ENCODE measurements at regions not wholly inside any gene's neighbourhood (a gene's known extent, or its start where the extent isn't known, plus 50 kb on each side); places are given as distances from the start of the nearest gene placed in this dataset.

GRCh38 chr12:98410356-98410755 is 105.0 kb upstream of the TMPO start:
- H3K9me3 ChIP-seq (ENCODE audit: low read depth), result no peaks in the 10 kb centered on the region
- Mint-ChIP-seq H3K27me3 (ENCODE audit: insufficient read depth, low read depth) (peaks cover 11% of the 10 kb centered on the region), H3K9me3 (peaks cover 21% of the 10 kb centered on the region), H3K4me3 (no peak overlapping the region), H3K27ac (no peak overlapping the region), H3K36me3 (no peaks in the 10 kb centered on the region), H3K4me1 (peaks cover 9% of the 10 kb centered on the region)
- DNase-seq (ENCODE audit: low spot score), result no peak
- H3K4me1 ChIP-seq, result no peaks in the 10 kb centered on the region
- H2AFZ ChIP-seq (replicated peaks), result no peak overlapping the region
- H3K4me3 ChIP-seq, result no peak overlapping the region
- H4K20me1 ChIP-seq (ENCODE audit: low read depth), result no peaks in the 10 kb centered on the region
- H3K9ac ChIP-seq, result no peak overlapping the region
- TF ChIP-seq EZH2 (IDR thresholded peaks at IDR 0.05) (no peak), EZH2phosphoT487 (IDR thresholded peaks at IDR 0.05) (no peak), CTCF (IDR thresholded peaks at IDR 0.05) (no peak)
- H3F3A ChIP-seq (ENCODE audit: low read depth), result no peaks in the 10 kb centered on the region
- H3K27ac ChIP-seq, result no peak overlapping the region
- no peak overlapping the region for H3K4me2 ChIP-seq
- no peaks in the 10 kb centered on the region for H3K79me2 ChIP-seq (ENCODE audit: low read depth)
- no peaks in the 10 kb centered on the region for H3K36me3 ChIP-seq
- H3K27me3 ChIP-seq, result no peaks in the 10 kb centered on the region

GRCh38 chr12:98416845-98417244 is 98.5 kb upstream of the TMPO start:
- DNase-seq (ENCODE audit: low spot score), result no peak
- no peak overlapping the region for H3K4me3 Mint-ChIP-seq

GRCh38 chr12:98417266-98417665 is 98.1 kb upstream of the TMPO start:
- Histone ChIP-seq H3K27ac (no peak overlapping the region), H3K36me3 (no peaks in the 10 kb centered on the region), H3K79me2 (ENCODE audit: low read depth) (no peaks in the 10 kb centered on the region), H3K4me3 (no peak overlapping the region), H3K4me2 (no peak overlapping the region), H3K9me3 (ENCODE audit: low read depth) (no peaks in the 10 kb centered on the region), H3K4me1 (peaks cover 24% of the 10 kb centered on the region), H3F3A (ENCODE audit: low read depth) (peaks cover 13% of the 10 kb centered on the region), H3K27me3 (no peaks in the 10 kb centered on the region), H4K20me1 (ENCODE audit: low read depth) (no peaks in the 10 kb centered on the region), H3K9ac (no peak overlapping the region), H2AFZ (replicated peaks) (no peak overlapping the region)
- H3K36me3 Mint-ChIP-seq, result no peaks in the 10 kb centered on the region
- no peak for DNase-seq (ENCODE audit: low spot score)
- H3K4me3 Mint-ChIP-seq, result no peak overlapping the region
- H3K9me3 Mint-ChIP-seq, result peaks cover 2% of the 10 kb centered on the region
- TF ChIP-seq EZH2phosphoT487 (IDR thresholded peaks at IDR 0.05), result no peak
- no peak for TF ChIP-seq CTCF (IDR thresholded peaks at IDR 0.05)
- TF ChIP-seq EZH2 (IDR thresholded peaks at IDR 0.05), result no peak
- H3K27ac Mint-ChIP-seq, result peak overlapping the region; percentile 21
- peaks cover 40% of the 10 kb centered on the region for H3K4me1 Mint-ChIP-seq
- H3K27me3 Mint-ChIP-seq (ENCODE audit: insufficient read depth, low read depth), result peaks cover 2% of the 10 kb centered on the region

More at GRCh38 chr12:98416845-98417244, 98.5 kb upstream of the TMPO start:
- H3K27ac Mint-ChIP-seq, result peak overlapping the region; percentile 80
- peaks cover 2% of the 10 kb centered on the region for H3K9me3 Mint-ChIP-seq
- peaks cover 40% of the 10 kb centered on the region for H3K4me1 Mint-ChIP-seq
- peaks cover 24% of the 10 kb centered on the region for H3K4me1 ChIP-seq
- no peak overlapping the region for H3K4me3 ChIP-seq
- H3K79me2 ChIP-seq (ENCODE audit: low read depth), result no peaks in the 10 kb centered on the region
- H3F3A ChIP-seq (ENCODE audit: low read depth), result peaks cover 13% of the 10 kb centered on the region
- no peak overlapping the region for H2AFZ ChIP-seq (replicated peaks)
- no peaks in the 10 kb centered on the region for H3K36me3 ChIP-seq
- H3K36me3 Mint-ChIP-seq, result no peaks in the 10 kb centered on the region
- peaks cover 2% of the 10 kb centered on the region for H3K27me3 Mint-ChIP-seq (ENCODE audit: insufficient read depth, low read depth)
- peak; percentile 29 for TF ChIP-seq CTCF (IDR thresholded peaks at IDR 0.05)
- TF ChIP-seq EZH2phosphoT487 (IDR thresholded peaks at IDR 0.05), result no peak
- H3K27me3 ChIP-seq, result no peaks in the 10 kb centered on the region
- H3K9me3 ChIP-seq (ENCODE audit: low read depth), result no peaks in the 10 kb centered on the region
- no peak overlapping the region for H3K9ac ChIP-seq
- H3K4me2 ChIP-seq, result no peak overlapping the region
- H4K20me1 ChIP-seq (ENCODE audit: low read depth), result no peaks in the 10 kb centered on the region
- no peak overlapping the region for H3K27ac ChIP-seq
